GM23248 (cell line): ENCODE measurements at regions not wholly inside any gene's neighbourhood (a gene's known extent, or its start where the extent isn't known, plus 50 kb on each side); places are given as distances from the start of the nearest gene placed in this dataset.

Experiments used
- EZH2 ChIP-seq: fragments of 200-600 bp; sonication (generic); IDR thresholded peaks from 2 replicates; pipeline ENCODE4 v1.6.1; 2018; ENCODE audit warnings: antibody characterized with exemption, mild to moderate bottlenecking; ENCODE audit not compliant: insufficient read depth, poor library complexity, severe bottlenecking
- EZH2phosphoT487 ChIP-seq: fragments of 200-600 bp; sonication (generic); IDR thresholded peaks from 2 replicates; pipeline ENCODE4 v1.6.1; 2018; ENCODE audit warnings: antibody characterized with exemption, moderate library complexity, mild to moderate bottlenecking, low read depth; ENCODE audit not compliant: insufficient read depth

DNA sequence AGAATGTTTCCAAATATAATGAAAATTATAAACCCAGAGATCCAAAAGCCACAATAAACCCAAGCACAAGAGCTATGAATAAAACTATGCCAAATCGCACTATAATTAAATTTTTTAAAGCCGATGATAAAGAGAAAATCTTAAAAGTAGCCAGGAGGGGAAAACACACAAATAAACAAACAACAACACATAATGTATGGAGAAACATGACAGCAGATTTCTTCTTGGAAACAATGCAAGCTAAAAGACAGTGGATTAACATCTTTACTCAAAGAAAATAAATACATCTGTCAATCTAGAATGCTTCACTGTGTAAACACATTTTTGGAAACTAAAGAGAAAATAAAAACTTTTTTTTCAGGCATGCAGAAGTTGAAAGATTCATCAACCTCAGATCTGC lies 53.0 kb upstream of the SMOX start:
- TF ChIP-seq EZH2 = no peak
- TF ChIP-seq EZH2phosphoT487 = no peak
